ENCODE measurements at regions not wholly inside any gene's neighbourhood (a gene's known extent, or its start where the extent isn't known, plus 50 kb on each side); places are given as distances from the start of the nearest gene placed in this dataset.

DNA sequence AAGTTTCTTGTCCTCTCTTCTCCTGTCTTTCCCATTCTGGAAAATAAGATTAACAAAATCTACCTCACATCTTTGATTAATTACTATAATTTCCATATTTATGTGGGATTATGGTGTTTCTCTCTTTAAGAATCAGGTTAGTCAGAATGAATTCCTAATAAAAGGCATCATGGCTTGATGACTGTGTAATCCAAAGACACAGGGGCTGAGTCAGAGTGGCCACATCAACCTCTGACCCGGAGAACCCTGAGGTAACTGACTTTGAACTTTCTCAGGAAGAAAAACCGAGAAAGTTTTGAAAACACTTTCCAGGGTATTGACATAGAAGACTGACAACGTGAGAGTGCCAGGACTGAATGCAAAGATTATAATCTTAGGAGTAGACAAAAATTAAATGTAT, 170.3 kb upstream of the MCTP2 start:
- Mint-ChIP-seq H3K36me3 (ENCODE audit: low read depth) (no peaks in the 10 kb centered on the region), H3K4me1 (no peaks in the 10 kb centered on the region), H3K4me3 (no peak overlapping the region), H3K27ac (no peak overlapping the region), H3K9me3 (peaks cover 4% of the 10 kb centered on the region), H3K27me3 (ENCODE audit: low read depth, poor library complexity) (peaks cover 10% of the 10 kb centered on the region)
- no peak for DNase-seq
- TF ChIP-seq, protein P1, sequence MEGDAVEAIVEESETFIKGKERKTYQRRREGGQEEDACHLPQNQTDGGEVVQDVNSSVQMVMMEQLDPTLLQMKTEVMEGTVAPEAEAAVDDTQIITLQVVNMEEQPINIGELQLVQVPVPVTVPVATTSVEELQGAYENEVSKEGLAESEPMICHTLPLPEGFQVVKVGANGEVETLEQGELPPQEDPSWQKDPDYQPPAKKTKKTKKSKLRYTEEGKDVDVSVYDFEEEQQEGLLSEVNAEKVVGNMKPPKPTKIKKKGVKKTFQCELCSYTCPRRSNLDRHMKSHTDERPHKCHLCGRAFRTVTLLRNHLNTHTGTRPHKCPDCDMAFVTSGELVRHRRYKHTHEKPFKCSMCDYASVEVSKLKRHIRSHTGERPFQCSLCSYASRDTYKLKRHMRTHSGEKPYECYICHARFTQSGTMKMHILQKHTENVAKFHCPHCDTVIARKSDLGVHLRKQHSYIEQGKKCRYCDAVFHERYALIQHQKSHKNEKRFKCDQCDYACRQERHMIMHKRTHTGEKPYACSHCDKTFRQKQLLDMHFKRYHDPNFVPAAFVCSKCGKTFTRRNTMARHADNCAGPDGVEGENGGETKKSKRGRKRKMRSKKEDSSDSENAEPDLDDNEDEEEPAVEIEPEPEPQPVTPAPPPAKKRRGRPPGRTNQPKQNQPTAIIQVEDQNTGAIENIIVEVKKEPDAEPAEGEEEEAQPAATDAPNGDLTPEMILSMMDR (IDR thresholded peaks at IDR 0.05) = no peak

DNA sequence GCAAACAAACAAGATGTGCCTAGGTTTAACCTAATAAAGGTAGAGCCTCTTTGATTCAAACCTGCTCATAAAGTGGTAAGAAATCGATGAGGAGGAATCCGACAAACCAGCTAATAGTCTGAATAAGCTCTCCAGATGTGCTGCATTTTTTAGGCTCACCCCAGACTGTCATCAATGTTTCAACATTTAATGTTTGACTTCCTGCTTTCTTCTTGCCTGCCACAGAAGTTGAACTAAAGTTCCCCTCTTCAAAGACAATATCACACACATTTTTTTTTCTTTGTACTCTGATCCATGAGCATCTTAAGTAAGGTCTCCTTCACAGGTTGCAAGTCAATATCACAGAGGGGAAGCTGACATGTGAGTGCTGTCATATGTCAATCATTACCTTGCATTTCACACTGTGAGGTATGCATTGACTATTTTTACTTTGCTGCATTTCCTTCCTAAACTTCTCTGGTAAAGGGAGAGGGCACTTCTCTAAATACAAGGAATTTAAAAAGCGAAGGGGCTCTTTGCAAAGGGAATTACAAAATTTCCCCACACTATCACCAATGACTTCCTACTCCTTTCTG, 172.3 kb upstream of the MCTP2 start:
- H3K36me3 Mint-ChIP-seq (ENCODE audit: low read depth) = no peaks in the 10 kb centered on the region
- peaks cover 5% of the 10 kb centered on the region for H3K4me1 Mint-ChIP-seq
- no peak for DNase-seq
- peaks cover 10% of the 10 kb centered on the region for H3K27me3 Mint-ChIP-seq (ENCODE audit: low read depth, poor library complexity)
- TF ChIP-seq, protein P1 (IDR thresholded peaks at IDR 0.05) = no peak
- H3K4me3 Mint-ChIP-seq = no peak overlapping the region
- peaks cover 6% of the 10 kb centered on the region for H3K9me3 Mint-ChIP-seq
- H3K27ac Mint-ChIP-seq = no peak overlapping the region

GRCh38 chr15:94057305-94057704, 174.1 kb upstream of the MCTP2 start:
- no peak for DNase-seq
- Mint-ChIP-seq H3K4me3 (no peak overlapping the region), H3K36me3 (ENCODE audit: low read depth) (no peaks in the 10 kb centered on the region), H3K4me1 (peaks cover 11% of the 10 kb centered on the region), H3K9me3 (peaks cover 10% of the 10 kb centered on the region), H3K27me3 (ENCODE audit: low read depth, poor library complexity) (peaks cover 10% of the 10 kb centered on the region), H3K27ac (no peak overlapping the region)
- TF ChIP-seq, protein P1 (IDR thresholded peaks at IDR 0.05) = no peak

GRCh38 chr15:94056314-94056713, 175.0 kb upstream of the MCTP2 start:
- no peaks in the 10 kb centered on the region for H3K36me3 Mint-ChIP-seq (ENCODE audit: low read depth)
- peaks cover 10% of the 10 kb centered on the region for H3K27me3 Mint-ChIP-seq (ENCODE audit: low read depth, poor library complexity)
- H3K4me3 Mint-ChIP-seq = no peak overlapping the region
- no peak for DNase-seq
- no peak overlapping the region for H3K27ac Mint-ChIP-seq
- peaks cover 11% of the 10 kb centered on the region for H3K4me1 Mint-ChIP-seq
- H3K9me3 Mint-ChIP-seq = peaks cover 10% of the 10 kb centered on the region
- TF ChIP-seq, protein P1 (IDR thresholded peaks at IDR 0.05) = no peak

DNA sequence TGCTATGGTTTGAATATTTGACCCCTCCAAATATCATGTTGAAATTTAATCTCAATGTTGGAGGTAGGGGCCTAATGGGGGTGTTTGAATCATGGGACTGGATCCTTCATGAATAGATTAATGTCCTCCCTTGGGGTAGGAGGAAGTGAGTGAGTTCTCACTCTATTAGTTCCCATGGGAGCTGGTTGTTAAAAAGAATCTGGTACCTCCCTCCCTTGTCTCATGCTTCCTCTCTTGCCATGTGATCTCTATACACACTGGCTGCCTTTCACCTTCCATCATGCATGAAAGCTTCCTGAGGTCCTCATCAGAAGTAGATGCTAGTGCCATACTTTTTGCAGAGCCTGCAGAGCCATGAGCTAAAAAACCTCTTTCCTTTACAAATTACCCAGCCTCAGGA, 177.7 kb upstream of the MCTP2 start:
- peaks cover 11% of the 10 kb centered on the region for H3K4me1 Mint-ChIP-seq
- peaks cover 10% of the 10 kb centered on the region for H3K9me3 Mint-ChIP-seq
- no peak for DNase-seq
- H3K27ac Mint-ChIP-seq = no peak overlapping the region
- H3K36me3 Mint-ChIP-seq (ENCODE audit: low read depth) = no peaks in the 10 kb centered on the region
- H3K4me3 Mint-ChIP-seq = no peak overlapping the region
- TF ChIP-seq, protein P1 (IDR thresholded peaks at IDR 0.05) = no peak
- peaks cover 6% of the 10 kb centered on the region for H3K27me3 Mint-ChIP-seq (ENCODE audit: low read depth, poor library complexity)

DNA sequence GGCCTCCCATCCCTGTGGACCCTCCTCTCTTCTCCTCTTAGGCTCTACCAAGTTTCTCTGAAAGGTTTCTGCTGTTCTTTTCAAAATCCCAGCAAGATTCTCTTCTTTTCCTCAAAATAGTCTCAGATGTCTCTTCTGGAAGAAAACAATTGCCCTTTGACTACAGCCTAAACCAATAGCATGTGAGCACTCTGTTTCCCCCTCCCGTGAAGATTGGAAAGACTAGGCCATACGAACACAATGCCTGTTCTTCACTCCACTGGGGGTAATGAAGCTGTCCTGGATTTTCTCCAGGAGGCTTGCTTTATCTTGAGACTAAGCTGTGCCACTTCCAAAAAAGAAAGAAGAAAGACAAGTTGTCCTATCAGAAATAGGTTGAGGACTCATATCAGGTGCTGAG, 178.7 kb upstream of the MCTP2 start:
- Mint-ChIP-seq H3K9me3 (peaks cover 10% of the 10 kb centered on the region), H3K36me3 (ENCODE audit: low read depth) (no peaks in the 10 kb centered on the region)

More for the DNA sequence above, 178.7 kb upstream of the MCTP2 start:
- TF ChIP-seq, protein P1 (IDR thresholded peaks at IDR 0.05) = no peak
- DNase-seq = no peak
- Mint-ChIP-seq H3K4me3 (no peak overlapping the region), H3K27me3 (ENCODE audit: low read depth, poor library complexity) (peaks cover 5% of the 10 kb centered on the region), H3K27ac (no peak overlapping the region), H3K4me1 (peaks cover 11% of the 10 kb centered on the region)

All from nephron progenitor cell (in vitro differentiated cells).